ENCODE measurements at regions not wholly inside any gene's neighbourhood (a gene's known extent, or its start where the extent isn't known, plus 50 kb on each side); places are given as distances from the start of the nearest gene placed in this dataset.

GRCh38 chr6:73885393-73885792, 189.4 kb downstream of the CD109 start:
- no peak for TF ChIP-seq POLR2AphosphoS5 (IDR thresholded peaks at IDR 0.05)
- no peak for TF ChIP-seq CTCF (IDR thresholded peaks at IDR 0.05)
- no peak for TF ChIP-seq POLR2A (IDR thresholded peaks at IDR 0.05)

Data from breast epithelium (tissue), 3 donors.